ENCODE measurements at regions not wholly inside any gene's neighbourhood (a gene's known extent, or its start where the extent isn't known, plus 50 kb on each side); places are given as distances from the start of the nearest gene placed in this dataset.

- TF ChIP-seq CTCF (IDR thresholded peaks at IDR 0.05; ENCODE audit: low read depth, low read length, poor library complexity, severe bottlenecking), result no peak
- no peak for TF ChIP-seq EZH2phosphoT487 (IDR thresholded peaks at IDR 0.05; ENCODE audit: borderline replicate concordance, low read length)
Observed at GRCh38 chr2:80893711-80894110, 589.2 kb upstream of the LRRTM1 start.

Data from DOHH2 (cell line).